Transverse colon (tissue), 4 donors: ENCODE measurements at regions not wholly inside any gene's neighbourhood (a gene's known extent, or its start where the extent isn't known, plus 50 kb on each side); places are given as distances from the start of the nearest gene placed in this dataset.

Experiments
- EP300 ChIP-seq: sonication (generic); formaldehyde crosslinking; IDR thresholded peaks from one replicate; pipeline ENCODE4 v1.6.1; 2017; ENCODE audit warnings: antibody characterized with exemption, low read depth
- POLR2A ChIP-seq: fragments of 450-650 bp; IDR thresholded peaks from one replicate; pipeline ENCODE4 v1.6.1; 2016; ENCODE audit warnings: antibody characterized with exemption, mild to moderate bottlenecking, moderate library complexity
- POLR2AphosphoS5 ChIP-seq, 3 donors: sonication (generic); formaldehyde crosslinking; IDR thresholded peaks; one replicate each; pipeline ENCODE4 v1.6.1; 2016; ENCODE audit warnings: antibody characterized with exemption in 3 of 3
- TF ChIP-seq, protein P1 (sequence below), 5 experiments: fragments of 200-600 bp in 3 of 5; fragments of 450-650 bp in 2 of 5; sonication (generic) in 3 of 5; IDR thresholded peaks; 1 replicate in 2 of 5; 2 replicates in 3 of 5; pipeline ENCODE4 v1.5.1; 2016 to 2017; ENCODE audit warnings: antibody characterized with exemption in 5 of 5, inconsistent platforms in 3 of 5, mild to moderate bottlenecking in 2 of 5, moderate library complexity in 1 of 5

DNA sequence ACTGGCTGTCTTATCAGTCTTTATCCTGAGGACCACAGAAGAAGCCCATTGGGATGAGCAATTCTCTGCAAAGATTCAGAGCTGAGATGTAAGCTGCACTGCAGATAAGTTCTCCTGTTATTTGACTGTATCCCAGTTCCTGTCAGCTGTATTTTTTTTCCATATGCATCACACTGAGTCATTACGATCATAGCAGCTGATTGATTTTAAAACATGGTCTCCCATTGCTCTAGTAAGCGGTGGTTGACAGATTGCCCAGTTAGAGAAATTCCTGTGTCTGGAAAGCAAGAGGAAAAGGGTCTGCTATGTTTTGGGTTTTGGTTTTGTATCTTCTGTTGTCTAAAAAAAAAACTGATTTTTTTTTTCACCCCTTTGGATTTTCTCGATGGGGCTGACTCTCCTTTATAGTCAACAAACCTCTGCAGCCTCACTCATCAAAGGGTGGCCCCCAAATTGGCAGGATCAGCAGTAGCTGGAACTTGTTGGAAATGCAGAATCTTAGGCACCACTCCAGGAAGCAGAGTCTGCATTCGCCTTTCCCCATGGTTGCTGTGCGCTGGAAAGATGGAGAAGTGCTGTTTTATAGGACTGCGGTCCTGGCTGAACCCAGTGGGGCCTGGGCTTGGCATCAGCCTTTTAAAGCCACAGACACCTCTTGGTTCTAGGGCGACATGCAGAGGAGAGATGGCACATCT is 220.1 kb upstream of the MPHOSPH6 start:
- TF ChIP-seq, protein P1, sequence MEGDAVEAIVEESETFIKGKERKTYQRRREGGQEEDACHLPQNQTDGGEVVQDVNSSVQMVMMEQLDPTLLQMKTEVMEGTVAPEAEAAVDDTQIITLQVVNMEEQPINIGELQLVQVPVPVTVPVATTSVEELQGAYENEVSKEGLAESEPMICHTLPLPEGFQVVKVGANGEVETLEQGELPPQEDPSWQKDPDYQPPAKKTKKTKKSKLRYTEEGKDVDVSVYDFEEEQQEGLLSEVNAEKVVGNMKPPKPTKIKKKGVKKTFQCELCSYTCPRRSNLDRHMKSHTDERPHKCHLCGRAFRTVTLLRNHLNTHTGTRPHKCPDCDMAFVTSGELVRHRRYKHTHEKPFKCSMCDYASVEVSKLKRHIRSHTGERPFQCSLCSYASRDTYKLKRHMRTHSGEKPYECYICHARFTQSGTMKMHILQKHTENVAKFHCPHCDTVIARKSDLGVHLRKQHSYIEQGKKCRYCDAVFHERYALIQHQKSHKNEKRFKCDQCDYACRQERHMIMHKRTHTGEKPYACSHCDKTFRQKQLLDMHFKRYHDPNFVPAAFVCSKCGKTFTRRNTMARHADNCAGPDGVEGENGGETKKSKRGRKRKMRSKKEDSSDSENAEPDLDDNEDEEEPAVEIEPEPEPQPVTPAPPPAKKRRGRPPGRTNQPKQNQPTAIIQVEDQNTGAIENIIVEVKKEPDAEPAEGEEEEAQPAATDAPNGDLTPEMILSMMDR (IDR thresholded peaks at IDR 0.05) = no peak
- TF ChIP-seq POLR2A = no peak
- no peak for TF ChIP-seq POLR2AphosphoS5 (IDR thresholded peaks at IDR 0.05)
- no peak for TF ChIP-seq EP300
